Upper lobe of right lung (tissue), 1 donor: ENCODE measurements at regions not wholly inside any gene's neighbourhood (a gene's known extent, or its start where the extent isn't known, plus 50 kb on each side); places are given as distances from the start of the nearest gene placed in this dataset.

ENCODE experiments used
- ATAC-seq: fragments of 200-7000 bp; cut with Tn5 transposase; one replicate; pipeline ENCODE4 v1.9.1; 2020; ENCODE audit warnings: mild to moderate bottlenecking, moderate library complexity
- DNase-seq: peaks from one replicate; pipeline ENCODE4 v3.0.0-alpha.2; 2020
- H3K27ac ChIP-seq: fragments of 200-600 bp; one replicate; pipeline ENCODE4 v1.8.0; 2022
- H3K27me3 ChIP-seq: fragments of 200-600 bp; one replicate; pipeline ENCODE4 v1.8.0; 2022; ENCODE audit warnings: mild to moderate bottlenecking
- H3K36me3 ChIP-seq: fragments of 200-600 bp; one replicate; pipeline ENCODE4 v1.8.0; 2022
- H3K4me1 ChIP-seq: fragments of 200-600 bp; one replicate; pipeline ENCODE4 v1.8.0; 2022
- H3K4me3 ChIP-seq: fragments of 200-600 bp; one replicate; pipeline ENCODE4 v1.8.0; 2022; ENCODE audit warnings: mild to moderate bottlenecking
- H3K9me3 ChIP-seq: fragments of 200-600 bp; one replicate; pipeline ENCODE4 v1.8.0; 2022
- intact Hi-C: fragments of 100-400 bp; cut with DNase I; formaldehyde crosslinking; loops from one replicate; pipeline ENCODE4 v1.11.0; 2022
- TF ChIP-seq, protein P1 (sequence below): fragments of 200-600 bp; IDR thresholded peaks from one replicate; pipeline ENCODE4 v1.8.0; 2022; ENCODE audit warnings: antibody characterized with exemption
- donor health status: DM: no; HTN: yes; CAD: no; lungs with severe emphysema.

DNA sequence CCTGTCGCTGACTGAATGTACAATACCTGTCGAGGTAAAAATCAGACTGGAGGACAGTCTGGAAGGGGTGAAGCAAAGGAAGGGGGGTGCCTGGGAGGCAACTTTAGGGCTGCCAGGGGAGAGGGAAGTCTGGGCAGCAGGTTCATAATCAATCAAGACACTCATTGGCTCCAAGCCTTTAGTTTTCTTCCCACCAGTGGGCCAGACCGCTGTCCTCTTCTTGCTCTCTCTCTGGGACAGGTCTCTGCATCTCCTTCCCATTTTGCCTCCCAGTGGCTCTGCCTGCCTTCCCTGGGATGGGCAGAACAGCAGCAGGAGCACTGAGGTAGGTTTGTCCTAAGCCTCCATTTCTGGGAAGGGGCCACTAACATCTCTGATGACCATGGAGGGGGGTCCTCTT, 206.5 kb downstream of the TTC8 start:
- H3K4me3 ChIP-seq: no peak overlapping the region
- peaks cover 5% of the 10 kb centered on the region for H3K4me1 ChIP-seq
- TF ChIP-seq, protein P1, sequence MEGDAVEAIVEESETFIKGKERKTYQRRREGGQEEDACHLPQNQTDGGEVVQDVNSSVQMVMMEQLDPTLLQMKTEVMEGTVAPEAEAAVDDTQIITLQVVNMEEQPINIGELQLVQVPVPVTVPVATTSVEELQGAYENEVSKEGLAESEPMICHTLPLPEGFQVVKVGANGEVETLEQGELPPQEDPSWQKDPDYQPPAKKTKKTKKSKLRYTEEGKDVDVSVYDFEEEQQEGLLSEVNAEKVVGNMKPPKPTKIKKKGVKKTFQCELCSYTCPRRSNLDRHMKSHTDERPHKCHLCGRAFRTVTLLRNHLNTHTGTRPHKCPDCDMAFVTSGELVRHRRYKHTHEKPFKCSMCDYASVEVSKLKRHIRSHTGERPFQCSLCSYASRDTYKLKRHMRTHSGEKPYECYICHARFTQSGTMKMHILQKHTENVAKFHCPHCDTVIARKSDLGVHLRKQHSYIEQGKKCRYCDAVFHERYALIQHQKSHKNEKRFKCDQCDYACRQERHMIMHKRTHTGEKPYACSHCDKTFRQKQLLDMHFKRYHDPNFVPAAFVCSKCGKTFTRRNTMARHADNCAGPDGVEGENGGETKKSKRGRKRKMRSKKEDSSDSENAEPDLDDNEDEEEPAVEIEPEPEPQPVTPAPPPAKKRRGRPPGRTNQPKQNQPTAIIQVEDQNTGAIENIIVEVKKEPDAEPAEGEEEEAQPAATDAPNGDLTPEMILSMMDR: no peak
- no peak for DNase-seq
- H3K9me3 ChIP-seq: no peaks in the 10 kb centered on the region
- H3K27me3 ChIP-seq: peaks cover 23% of the 10 kb centered on the region
- intact Hi-C loops: loop anchor here (10.0 kb wide), 1 partner anchor 884 kb away; no protein-coding TSS in a partner anchor
- ATAC-seq: no peak
- H3K27ac ChIP-seq: no peak overlapping the region
- H3K36me3 ChIP-seq: no peaks in the 10 kb centered on the region

DNA sequence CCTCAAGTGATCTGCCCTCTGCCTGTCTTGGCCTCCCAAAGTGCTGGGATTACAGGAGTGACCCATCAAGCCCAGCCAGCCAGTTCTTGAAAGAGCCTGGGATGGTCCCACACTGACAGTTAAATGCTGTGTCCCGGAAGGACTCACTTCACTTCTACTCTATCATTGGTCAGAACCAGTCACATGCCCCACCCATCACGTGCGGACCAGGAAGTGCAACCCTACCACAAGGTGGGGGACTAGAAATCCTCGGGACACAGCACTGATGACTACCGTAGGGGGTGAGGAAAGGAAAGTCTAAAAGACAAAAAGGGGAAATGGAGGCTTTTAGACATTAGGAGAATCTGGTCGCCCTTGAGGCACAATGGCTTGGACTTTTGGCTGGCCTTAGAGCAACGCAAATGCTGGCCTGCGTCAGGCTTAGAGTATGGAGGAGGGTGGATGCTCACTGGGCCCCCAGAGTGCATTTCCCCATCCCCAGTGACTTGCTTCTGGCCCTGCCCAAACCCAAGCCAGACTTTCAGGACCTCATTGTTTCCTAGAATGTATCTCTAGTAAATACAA, 207.7 kb downstream of the TTC8 start:
- Histone ChIP-seq H3K27ac (no peak overlapping the region), H3K27me3 (peaks cover 11% of the 10 kb centered on the region), H3K4me1 (peaks cover 5% of the 10 kb centered on the region), H3K4me3 (no peak overlapping the region), H3K9me3 (no peaks in the 10 kb centered on the region), H3K36me3 (no peaks in the 10 kb centered on the region)
- ATAC-seq (no peak), DNase-seq (no peak)
- TF ChIP-seq, protein P1: no peak
- intact Hi-C loops: loop anchor here (10.0 kb wide), 1 partner anchor 883 kb away; no protein-coding TSS in a partner anchor

DNA sequence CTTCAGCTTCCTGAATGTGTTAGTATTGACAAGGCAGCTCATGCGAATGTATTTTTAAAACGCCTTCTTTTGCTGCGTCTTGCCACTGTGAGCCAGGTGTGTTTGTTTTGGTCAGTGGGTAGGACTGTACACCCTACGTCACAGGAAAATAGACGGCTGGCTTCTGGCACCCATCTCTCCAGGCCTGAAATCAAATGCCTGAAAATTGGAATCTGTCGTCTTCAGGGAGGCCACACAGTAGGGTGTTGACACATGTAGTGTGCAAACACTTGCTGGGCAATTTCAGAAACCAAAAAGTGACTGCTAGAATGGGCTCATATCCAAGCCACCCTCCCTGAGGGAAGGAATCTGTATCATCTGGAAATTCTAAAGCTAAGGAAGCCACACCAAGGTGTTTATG, 209.3 kb downstream of the TTC8 start:
- H3K27me3 ChIP-seq: no peaks in the 10 kb centered on the region
- H3K4me1 ChIP-seq: no peaks in the 10 kb centered on the region
- H3K9me3 ChIP-seq: no peaks in the 10 kb centered on the region
- TF ChIP-seq, protein P1: no peak
- intact Hi-C loops: loop anchor here (10.0 kb wide), 1 partner anchor 881 kb away; no protein-coding TSS in a partner anchor
- no peak overlapping the region for H3K4me3 ChIP-seq
- no peak for DNase-seq
- H3K27ac ChIP-seq: no peak overlapping the region
- H3K36me3 ChIP-seq: no peaks in the 10 kb centered on the region
- peak; percentile 69 for ATAC-seq

DNA sequence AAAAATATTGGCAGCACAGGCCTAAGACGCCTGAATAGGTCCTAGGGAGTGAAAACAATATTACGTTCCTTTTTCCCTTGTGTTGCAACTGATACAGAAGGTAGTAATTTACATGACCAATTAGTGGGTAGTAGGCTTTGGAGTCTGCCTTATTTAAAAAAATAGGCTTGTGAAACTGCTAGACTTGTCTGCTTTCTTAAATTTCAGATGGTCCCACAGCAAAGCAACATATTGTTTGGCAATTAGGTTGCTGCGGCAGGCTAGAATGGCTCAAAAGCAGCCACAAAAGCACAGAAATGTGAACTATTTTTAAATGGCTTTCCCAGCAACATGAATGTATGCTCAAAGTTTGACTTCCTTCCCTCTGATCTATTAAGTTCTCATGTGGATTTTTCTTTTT, 211.9 kb downstream of the TTC8 start:
- ATAC-seq: no peak
- no peaks in the 10 kb centered on the region for H3K9me3 ChIP-seq
- H3K27me3 ChIP-seq: no peaks in the 10 kb centered on the region
- H3K27ac ChIP-seq: no peak overlapping the region
- no peak overlapping the region for H3K4me3 ChIP-seq
- peaks cover 12% of the 10 kb centered on the region for H3K4me1 ChIP-seq
- no peak for DNase-seq
- intact Hi-C loops: loop anchor here (10.0 kb wide), 1 partner anchor 878 kb away; no protein-coding TSS in a partner anchor
- no peaks in the 10 kb centered on the region for H3K36me3 ChIP-seq
- TF ChIP-seq, protein P1: no peak

DNA sequence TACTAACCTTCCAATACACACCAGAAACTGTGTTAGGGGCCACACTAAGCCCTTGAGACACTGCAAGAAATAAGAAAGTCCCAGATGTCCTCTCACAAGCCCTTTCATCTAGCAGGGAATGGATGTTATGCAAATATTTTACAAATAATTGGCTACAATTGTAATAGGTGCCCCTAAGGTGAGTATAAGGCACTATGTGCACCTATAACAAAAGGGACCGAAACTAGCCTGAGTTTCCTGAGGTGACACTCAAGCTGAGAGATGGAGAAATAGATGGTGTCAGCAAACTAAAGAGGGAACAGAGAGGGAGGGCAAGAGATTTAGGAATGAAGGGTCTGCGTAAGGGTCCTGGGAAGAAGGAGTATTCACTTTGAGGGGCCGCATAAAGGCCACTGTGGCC, 212.6 kb downstream of the TTC8 start:
- H3K4me3 ChIP-seq: no peak overlapping the region
- intact Hi-C loops: loop anchor here (10.0 kb wide), 1 partner anchor 878 kb away; no protein-coding TSS in a partner anchor
- no peak for ATAC-seq

More for the DNA sequence above, 212.6 kb downstream of the TTC8 start:
- no peaks in the 10 kb centered on the region for H3K36me3 ChIP-seq
- no peak for DNase-seq
- peaks cover 17% of the 10 kb centered on the region for H3K4me1 ChIP-seq
- TF ChIP-seq, protein P1: no peak
- no peaks in the 10 kb centered on the region for H3K27me3 ChIP-seq
- no peaks in the 10 kb centered on the region for H3K9me3 ChIP-seq
- H3K27ac ChIP-seq: no peak overlapping the region
